H1 (cell line): ENCODE measurements at regions not wholly inside any gene's neighbourhood (a gene's known extent, or its start where the extent isn't known, plus 50 kb on each side); places are given as distances from the start of the nearest gene placed in this dataset.

Source experiments
- CTCF ChIA-PET: fragments of 300-600 bp; sonication (Branson Sonifier 250); formaldehyde crosslinking; loops from one replicate; lab custom pipeline; 2021; ENCODE audit not compliant: partially characterized antibody; lab: Charles Lee
- POLR2A ChIA-PET: fragments of 300-600 bp; sonication (Branson Sonifier 250); formaldehyde crosslinking; loops from one replicate; lab custom pipeline; 2021; ENCODE audit warnings: inconsistent platforms; ENCODE audit not compliant: partially characterized antibody; lab: Charles Lee
- DNase-seq, 2 experiments: peaks; one replicate each; pipeline versions ENCODE4 v3.0.0 to v3.0.0-alpha.2; 2010 to 2022; ENCODE audit warnings: low spot score in 2 of 2, low read depth in 1 of 2, mixed read lengths in 1 of 2
- FAIRE-seq: peaks from 2 replicates; lab custom pipeline; 2011; peaks lifted over from hg19 to GRCh38; lab: Jason Lieb, UNC
- H2AFZ ChIP-seq: 2 replicates; pipeline ENCODE4 v1.8.1; 2012; ENCODE audit warnings: low read length, inconsistent platforms
- H2AK5ac ChIP-seq: 2 replicates; pipeline ENCODE4 v1.6.1; 2013; ENCODE audit warnings: low read depth, low read length
- H2BK120ac ChIP-seq: replicated peaks from 2 replicates; pipeline ENCODE3; 2013; ENCODE audit warnings: low read depth, low read length, inconsistent platforms
- H2BK12ac ChIP-seq: 2 replicates; pipeline ENCODE4 v1.6.1; 2013; ENCODE audit warnings: low read depth, low read length
- H2BK15ac ChIP-seq: 2 replicates; pipeline ENCODE4 v1.6.1; 2013; ENCODE audit warnings: low read length
- H2BK20ac ChIP-seq: 2 replicates; pipeline ENCODE4 v1.6.1; 2013; ENCODE audit warnings: low read length
- H2BK5ac ChIP-seq: 2 replicates; pipeline ENCODE4 v1.6.1; 2013; ENCODE audit warnings: low read depth, low read length
- H3K14ac ChIP-seq: 2 replicates; pipeline ENCODE4 v1.6.1; 2013; ENCODE audit warnings: inconsistent platforms; ENCODE audit not compliant: insufficient read length
- H3K18ac ChIP-seq: 2 replicates; pipeline ENCODE4 v1.6.1; 2013; ENCODE audit warnings: low read length; ENCODE audit errors: extremely low read depth
- H3K23ac ChIP-seq: 2 replicates; pipeline ENCODE4 v1.6.1; 2013; ENCODE audit warnings: inconsistent platforms; ENCODE audit not compliant: insufficient read length
- H3K23me2 ChIP-seq: 2 replicates; pipeline ENCODE4 v1.6.1; 2013; ENCODE audit warnings: low read depth, low read length
- H3K27ac ChIP-seq: 2 replicates; pipeline ENCODE4 v1.6.1; 2011; ENCODE audit warnings: low read depth, low read length, inconsistent platforms
- H3K27me3 ChIP-seq, 4 experiments: replicated peaks in 1 of 4; 1 replicate in 1 of 4; 2 replicates in 3 of 4; pipeline versions ENCODE4 v1.6.1 to v1.8.1; 2011 to 2013; ENCODE audit warnings: low read length in 3 of 4, mild to moderate bottlenecking in 3 of 4, inconsistent platforms in 2 of 4, mixed read lengths in 2 of 4, moderate library complexity in 1 of 4; ENCODE audit not compliant: control insufficient read depth in 3 of 4, insufficient read depth in 3 of 4; ENCODE audit errors: extremely low read depth in 1 of 4
- H3K36me3 ChIP-seq, 4 experiments: 2 replicates each; pipeline versions ENCODE4 v1.6.1 to v1.8.1; 2011 to 2013; ENCODE audit warnings: mild to moderate bottlenecking in 4 of 4, low read length in 3 of 4, moderate library complexity in 2 of 4, control low read depth in 1 of 4, inconsistent platforms in 1 of 4; ENCODE audit not compliant: insufficient read depth in 4 of 4, control insufficient read depth in 2 of 4
- H3K4ac ChIP-seq: replicated peaks from 2 replicates; pipeline ENCODE3; 2013; ENCODE audit warnings: low read length, low read depth, mixed read lengths, inconsistent platforms; ENCODE audit not compliant: insufficient read length
- H3K4me1 ChIP-seq, 4 experiments: replicated peaks in 1 of 4; 1 replicate in 1 of 4; 2 replicates in 3 of 4; pipeline versions ENCODE4 v1.6.1 to v1.8.1; 2011 to 2013; ENCODE audit warnings: low read length in 3 of 4, inconsistent platforms in 2 of 4, mixed read lengths in 1 of 4; ENCODE audit not compliant: insufficient read depth in 4 of 4, control insufficient read depth in 3 of 4
- H3K4me2 ChIP-seq, 2 experiments: 2 replicates each; pipeline versions ENCODE4 v1.6.1 to v1.8.1; 2011 to 2013; ENCODE audit warnings: low read depth in 2 of 2, low read length in 2 of 2, control low read depth in 1 of 2, inconsistent platforms in 1 of 2, mild to moderate bottlenecking in 1 of 2; ENCODE audit not compliant: insufficient read depth in 1 of 2
- H3K4me3 ChIP-seq, 4 experiments: fragments of 200-600, 300-600 bp in 1 of 4; sonication (generic), shearing (Covaris generic), sonication (Bioruptor Twin) in 1 of 4; 2 replicates each; pipeline versions ENCODE4 v1.5.1 to v1.8.1; 2011 to 2016; ENCODE audit warnings: low read length in 4 of 4, low read depth in 3 of 4, control low read depth in 2 of 4, inconsistent platforms in 2 of 4, mild to moderate bottlenecking in 2 of 4, mixed read lengths in 1 of 4, moderate library complexity in 1 of 4; ENCODE audit not compliant: insufficient read depth in 2 of 4; ENCODE audit errors: extremely low read depth in 1 of 4
- H3K56ac ChIP-seq: replicated peaks from 2 replicates; pipeline ENCODE3; 2013; ENCODE audit warnings: low read depth, mild to moderate bottlenecking, mixed read lengths, low read length, inconsistent platforms; ENCODE audit not compliant: insufficient read length
- H3K79me1 ChIP-seq: 2 replicates; pipeline ENCODE4 v1.6.1; 2013; ENCODE audit warnings: low read depth, low read length, control low read depth
- H3K79me2 ChIP-seq, 2 experiments: 2 replicates each; pipeline versions ENCODE4 v1.6.1 to v1.8.1; 2012 to 2013; ENCODE audit warnings: low read length in 2 of 2, mild to moderate bottlenecking in 2 of 2, inconsistent platforms in 1 of 2; ENCODE audit not compliant: insufficient read depth in 2 of 2, control insufficient read depth in 1 of 2
- H3K9ac ChIP-seq, 4 experiments: replicated peaks in 1 of 4; 1 replicate in 1 of 4; 2 replicates in 3 of 4; pipeline versions ENCODE4 v1.6.1 to v1.8.1; 2011 to 2013; ENCODE audit warnings: low read depth in 3 of 4, low read length in 3 of 4, control low read depth in 2 of 4, mild to moderate bottlenecking in 2 of 4, moderate library complexity in 2 of 4, inconsistent platforms in 1 of 4; ENCODE audit errors: extremely low read depth in 1 of 4
- H3K9me3 ChIP-seq, 2 experiments: 2 replicates each; pipeline versions ENCODE4 v1.6.1 to v1.8.1; 2012 to 2013; ENCODE audit warnings: mild to moderate bottlenecking in 2 of 2, moderate library complexity in 2 of 2, control low read depth in 1 of 2, inconsistent platforms in 1 of 2, low read depth in 1 of 2, low read length in 1 of 2, mixed read lengths in 1 of 2; ENCODE audit not compliant: insufficient read depth in 2 of 2
- H4K20me1 ChIP-seq, 2 experiments: replicated peaks in 1 of 2; 2 replicates each; pipeline versions ENCODE3 to v1.8.1; 2011 to 2013; ENCODE audit warnings: inconsistent platforms in 2 of 2, low read length in 2 of 2, mild to moderate bottlenecking in 1 of 2; ENCODE audit not compliant: insufficient read depth in 2 of 2, control insufficient read depth in 1 of 2
- H4K5ac ChIP-seq: 2 replicates; pipeline ENCODE4 v1.6.1; 2013; ENCODE audit warnings: low read length, low read depth, mixed read lengths, inconsistent platforms; ENCODE audit not compliant: insufficient read length
- H4K8ac ChIP-seq: 2 replicates; pipeline ENCODE4 v1.8.0; 2013; ENCODE audit warnings: mild to moderate bottlenecking, moderate library complexity, low read length, inconsistent platforms; ENCODE audit not compliant: insufficient read depth; ENCODE audit errors: extremely low read depth
- H4K91ac ChIP-seq: replicated peaks from 2 replicates; pipeline ENCODE3; 2013; ENCODE audit warnings: low read length, mixed read lengths, inconsistent platforms; ENCODE audit not compliant: insufficient read length
- CEBPB ChIP-seq: IDR thresholded peaks from 2 replicates; pipeline ENCODE4 v1.6.1; 2012; ENCODE audit warnings: low read depth, low read length
- CHD2 ChIP-seq: IDR thresholded peaks from 2 replicates; pipeline ENCODE4 v1.6.1; 2012; ENCODE audit warnings: low read length, improper control_type of control experiment
- CREB1 ChIP-seq: IDR thresholded peaks from 2 replicates; pipeline ENCODE4 v1.6.1; 2012; ENCODE audit warnings: inconsistent platforms
- EGR1 ChIP-seq: IDR thresholded peaks from 2 replicates; pipeline ENCODE4 v1.6.1; 2011; ENCODE audit warnings: low read depth, low read length, borderline replicate concordance
- GTF2F1 ChIP-seq: IDR thresholded peaks from 2 replicates; pipeline ENCODE4 v1.6.1; 2012; ENCODE audit warnings: low read depth, low read length, improper control_type of control experiment, borderline replicate concordance
- JUN ChIP-seq: IDR thresholded peaks from 2 replicates; pipeline ENCODE4 v1.6.1; 2011; ENCODE audit warnings: low read depth, mild to moderate bottlenecking, improper control_type of control experiment, low read length
- JUND ChIP-seq: IDR thresholded peaks from 2 replicates; pipeline ENCODE4 v1.6.1; 2011; ENCODE audit warnings: mild to moderate bottlenecking, improper control_type of control experiment, low read length
- KDM1A ChIP-seq: fragments of 200-600, 300-600 bp; sonication (generic); IDR thresholded peaks from 2 replicates; pipeline ENCODE4 v1.7.1; 2016; ENCODE audit warnings: mild to moderate bottlenecking, low read length, borderline replicate concordance
- KDM5A ChIP-seq: fragments of 200-600 bp; IDR thresholded peaks from 2 replicates; pipeline ENCODE4 v1.7.1; 2012; ENCODE audit warnings: mild to moderate bottlenecking, low read length, inconsistent platforms, mixed read lengths
- RFX5 ChIP-seq: IDR thresholded peaks from 2 replicates; pipeline ENCODE4 v1.6.1; 2011; ENCODE audit warnings: low read depth, low read length, improper control_type of control experiment, borderline replicate concordance
- RXRA ChIP-seq: IDR thresholded peaks from 2 replicates; pipeline ENCODE4 v1.6.1; 2011; ENCODE audit warnings: low read depth, mild to moderate bottlenecking, low read length, moderate library complexity; ENCODE audit not compliant: insufficient read depth
- SIX5 ChIP-seq: IDR thresholded peaks from 2 replicates; pipeline ENCODE4 v1.6.1; 2011; ENCODE audit warnings: mild to moderate bottlenecking, low read depth, low read length
- TAF1 ChIP-seq: IDR thresholded peaks from 2 replicates; pipeline ENCODE4 v1.6.1; 2011; ENCODE audit warnings: mild to moderate bottlenecking, low read depth, low read length
- WGBS, 2 experiments: shearing (Covaris generic) in 1 of 2; methylation state at CpG; one replicate each; pipeline versions ENCODE4 v1.1.6 to v1.1.7; 2013 to 2015; ENCODE audit warnings: low lambda C conversion rate in 2 of 2, mixed read lengths in 2 of 2, inconsistent platforms in 1 of 2, low coverage in 1 of 2, missing lambda C conversion rate in 1 of 2; ENCODE audit not compliant: insufficient replicate concordance in 2 of 2, insufficient coverage in 1 of 2, insufficient read length in 1 of 2; ENCODE audit errors: extremely low coverage in 1 of 2, missing lambda C conversion rate in 1 of 2; 5-methylcytosine and 5-hydroxymethylcytosine counted together
- TF ChIP-seq, protein P1 (sequence below): IDR thresholded peaks from 2 replicates; pipeline ENCODE4 v1.6.1; 2011; ENCODE audit warnings: low read length, improper control_type of control experiment

DNA sequence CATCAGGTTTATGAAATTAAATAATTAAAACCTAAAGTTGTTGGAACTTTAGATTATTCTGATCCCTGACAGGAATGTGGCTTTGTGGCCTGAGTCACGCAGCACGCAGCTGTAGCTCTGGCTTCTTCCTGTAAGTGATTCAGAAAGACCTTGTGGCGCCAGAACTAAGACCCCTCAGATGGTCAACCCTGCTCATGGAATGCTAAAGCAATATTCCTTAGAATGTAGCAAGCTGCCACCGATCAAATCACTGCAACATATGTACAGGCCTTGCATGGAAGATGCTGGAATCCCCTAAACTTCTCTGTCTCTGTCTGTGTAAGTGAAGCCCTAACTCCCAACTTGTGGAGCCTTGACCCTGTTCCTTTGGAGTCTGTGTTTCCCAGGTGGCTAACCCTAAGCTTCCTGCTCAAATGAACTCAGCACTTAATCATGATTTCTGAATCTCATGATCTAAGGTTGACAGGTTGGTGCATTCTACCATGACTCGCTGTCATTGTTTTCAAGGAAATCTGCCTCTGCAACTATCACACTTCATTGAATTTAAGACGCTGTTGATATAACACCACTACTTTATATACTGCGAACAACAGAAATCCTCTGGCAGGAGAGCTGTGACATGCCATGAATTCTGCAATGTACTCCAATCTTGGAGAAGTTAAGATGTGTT, 111.2 kb upstream of the CST7 start:
- no peak for FAIRE-seq
- H3K4me2 ChIP-seq = no peak overlapping the region
- no peak overlapping the region for H3K23ac ChIP-seq
- no peak overlapping the region for H2AFZ ChIP-seq
- no peaks in the 10 kb centered on the region for H3K79me1 ChIP-seq
- H4K8ac ChIP-seq = no peak overlapping the region
- DNase-seq = no peak
- no peak overlapping the region for H3K18ac ChIP-seq
- H3K4me1 ChIP-seq = no peaks in the 10 kb centered on the region
- H2BK5ac ChIP-seq = no peak overlapping the region
- H3K23me2 ChIP-seq = peaks cover 2% of the 10 kb centered on the region; the same call in 1 of the 2 replicates
- POLR2A ChIA-PET = no interaction called here
- H2BK120ac ChIP-seq = no peak overlapping the region
- H2BK20ac ChIP-seq = no peak overlapping the region
- H4K5ac ChIP-seq = no peak overlapping the region
- no peak overlapping the region for H2BK15ac ChIP-seq
- H3K9ac ChIP-seq = no peak overlapping the region
- 94% methylated on average over 7 of the region's 7 CpGs; no CpG with 5 or more reads in 1 of the 2 experiments for WGBS, 2 experiments
- H4K20me1 ChIP-seq = no peaks in the 10 kb centered on the region
- no peaks in the 10 kb centered on the region for H3K9me3 ChIP-seq
- H3K14ac ChIP-seq = no peak overlapping the region
- H3K27me3 ChIP-seq = no peaks in the 10 kb centered on the region
- H2AK5ac ChIP-seq = no peak overlapping the region
- H2BK12ac ChIP-seq = no peak overlapping the region
- no peak overlapping the region for H4K91ac ChIP-seq
- no peak overlapping the region for H3K4me3 ChIP-seq
- H3K4ac ChIP-seq = no peak overlapping the region
- H3K27ac ChIP-seq = no peak overlapping the region
- no peak overlapping the region for H3K56ac ChIP-seq
- CTCF ChIA-PET = interaction anchor here (0.6 kb wide), 1 partner anchor 932 kb away, joined by 3 read pairs; no protein-coding TSS in a partner anchor
- H3K79me2 ChIP-seq = no peaks in the 10 kb centered on the region
- H3K36me3 ChIP-seq = no peaks in the 10 kb centered on the region
- TF ChIP-seq RFX5 (no peak), KDM1A (no peak), KDM5A (no peak), CREB1 (no peak), EGR1 (no peak), JUN (no peak), CEBPB (no peak), SIX5 (no peak), JUND (no peak), TAF1 (no peak), GTF2F1 (no peak), CHD2 (no peak), RXRA (no peak)
- TF ChIP-seq, protein P1, sequence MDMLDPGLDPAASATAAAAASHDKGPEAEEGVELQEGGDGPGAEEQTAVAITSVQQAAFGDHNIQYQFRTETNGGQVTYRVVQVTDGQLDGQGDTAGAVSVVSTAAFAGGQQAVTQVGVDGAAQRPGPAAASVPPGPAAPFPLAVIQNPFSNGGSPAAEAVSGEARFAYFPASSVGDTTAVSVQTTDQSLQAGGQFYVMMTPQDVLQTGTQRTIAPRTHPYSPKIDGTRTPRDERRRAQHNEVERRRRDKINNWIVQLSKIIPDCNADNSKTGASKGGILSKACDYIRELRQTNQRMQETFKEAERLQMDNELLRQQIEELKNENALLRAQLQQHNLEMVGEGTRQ = no peak
